Endothelial cell of umbilical vein (primary cell): ENCODE measurements at regions not wholly inside any gene's neighbourhood (a gene's known extent, or its start where the extent isn't known, plus 50 kb on each side); places are given as distances from the start of the nearest gene placed in this dataset.

Experiments used
- EZH2 ChIP-seq: IDR thresholded peaks from 2 replicates; pipeline ENCODE4 v1.6.1; 2012; ENCODE audit warnings: borderline replicate concordance, low read depth, mild to moderate bottlenecking, moderate library complexity, low read length, inconsistent platforms; ENCODE audit not compliant: severe bottlenecking
- FOS ChIP-seq: IDR thresholded peaks from 2 replicates; pipeline ENCODE4 v1.6.1; 2011; ENCODE audit warnings: mild to moderate bottlenecking, low read length, moderate library complexity, borderline replicate concordance; ENCODE audit not compliant: insufficient read depth
- MYC ChIP-seq: IDR thresholded peaks from one replicate; pipeline ENCODE4 v1.6.1; 2011; ENCODE audit warnings: mild to moderate bottlenecking, low read depth, low read length
- POLR2A ChIP-seq: IDR thresholded peaks from 2 replicates; pipeline ENCODE4 v1.6.1; 2012; ENCODE audit warnings: low read depth, mild to moderate bottlenecking, control low read depth, low read length
- TF ChIP-seq, protein P1 (sequence below), 2 donors: IDR thresholded peaks; 1 replicate in 1 of 2; 2 replicates in 1 of 2; pipeline ENCODE4 v1.5.1; 2011; ENCODE audit warnings: low read length in 2 of 2, mild to moderate bottlenecking in 2 of 2, moderate library complexity in 2 of 2, control low read depth in 1 of 2, inconsistent platforms in 1 of 2, low read depth in 1 of 2; ENCODE audit not compliant: insufficient read depth in 1 of 2; ENCODE audit errors: extremely low read depth in 1 of 2
- TF ChIP-seq, protein P2 (sequence below): IDR thresholded peaks from 2 replicates; pipeline ENCODE4 v1.6.1; 2011; ENCODE audit not compliant: insufficient read depth, insufficient read length

DNA sequence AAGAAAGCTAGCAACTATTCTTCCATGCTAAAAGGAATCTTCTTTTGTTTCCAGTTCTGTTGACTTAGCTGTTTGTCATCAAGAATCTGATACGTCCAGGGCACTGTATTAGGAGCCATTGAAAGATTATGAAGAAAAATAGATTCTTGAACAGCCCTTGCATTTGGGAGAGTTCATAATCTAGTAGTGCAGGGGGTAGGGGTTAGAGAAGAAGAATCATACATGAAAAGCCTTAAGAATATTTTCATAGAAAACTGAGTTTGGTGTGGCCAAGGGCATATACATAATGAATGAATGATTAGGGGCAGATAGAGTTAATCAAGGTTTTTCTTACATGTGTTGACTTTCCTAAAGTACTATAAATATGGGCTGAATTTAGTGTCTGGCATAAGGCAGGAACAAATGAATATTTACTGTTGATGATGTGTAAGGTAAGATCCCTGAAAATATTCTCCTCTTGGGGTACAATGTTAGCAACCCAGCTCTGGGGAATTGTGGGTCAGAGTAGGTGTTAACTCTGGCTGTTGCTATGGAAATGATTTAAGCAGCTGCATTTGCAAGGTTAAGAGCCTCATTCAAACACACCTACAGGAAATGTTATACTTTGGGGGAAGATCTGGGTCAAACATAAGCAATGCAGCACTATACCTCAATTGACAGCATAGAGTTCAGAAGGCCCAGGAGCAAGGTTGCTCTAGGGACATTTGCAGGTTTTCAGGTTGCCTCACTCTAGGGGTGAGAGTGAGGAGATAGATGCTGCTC, 667.3 kb upstream of the CITED2 start:
- TF ChIP-seq, protein P1, sequence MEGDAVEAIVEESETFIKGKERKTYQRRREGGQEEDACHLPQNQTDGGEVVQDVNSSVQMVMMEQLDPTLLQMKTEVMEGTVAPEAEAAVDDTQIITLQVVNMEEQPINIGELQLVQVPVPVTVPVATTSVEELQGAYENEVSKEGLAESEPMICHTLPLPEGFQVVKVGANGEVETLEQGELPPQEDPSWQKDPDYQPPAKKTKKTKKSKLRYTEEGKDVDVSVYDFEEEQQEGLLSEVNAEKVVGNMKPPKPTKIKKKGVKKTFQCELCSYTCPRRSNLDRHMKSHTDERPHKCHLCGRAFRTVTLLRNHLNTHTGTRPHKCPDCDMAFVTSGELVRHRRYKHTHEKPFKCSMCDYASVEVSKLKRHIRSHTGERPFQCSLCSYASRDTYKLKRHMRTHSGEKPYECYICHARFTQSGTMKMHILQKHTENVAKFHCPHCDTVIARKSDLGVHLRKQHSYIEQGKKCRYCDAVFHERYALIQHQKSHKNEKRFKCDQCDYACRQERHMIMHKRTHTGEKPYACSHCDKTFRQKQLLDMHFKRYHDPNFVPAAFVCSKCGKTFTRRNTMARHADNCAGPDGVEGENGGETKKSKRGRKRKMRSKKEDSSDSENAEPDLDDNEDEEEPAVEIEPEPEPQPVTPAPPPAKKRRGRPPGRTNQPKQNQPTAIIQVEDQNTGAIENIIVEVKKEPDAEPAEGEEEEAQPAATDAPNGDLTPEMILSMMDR (IDR thresholded peaks at IDR 0.05; ENCODE audit: extremely low read depth in 1 of 2, insufficient read depth in 1 of 2, low read depth in 1 of 2, low read length in 2 of 2): no peak
- TF ChIP-seq EZH2 (no peak), MYC (no peak), POLR2A (no peak), FOS (no peak)
- TF ChIP-seq, protein P2, sequence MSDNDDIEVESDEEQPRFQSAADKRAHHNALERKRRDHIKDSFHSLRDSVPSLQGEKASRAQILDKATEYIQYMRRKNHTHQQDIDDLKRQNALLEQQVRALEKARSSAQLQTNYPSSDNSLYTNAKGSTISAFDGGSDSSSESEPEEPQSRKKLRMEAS: no peak
